HG03460 (cell line): ENCODE measurements at regions not wholly inside any gene's neighbourhood (a gene's known extent, or its start where the extent isn't known, plus 50 kb on each side); places are given as distances from the start of the nearest gene placed in this dataset.

Experiments
- ATAC-seq: cut with Tn5 transposase; IDR thresholded peaks from one replicate; pipeline ENCODE4 v1.9.1; 2021; ENCODE audit not compliant: unreplicated experiment

- ATAC-seq, result no peak
These were observed 75.1 kb upstream of the PARD3B start for GRCh38 chr2:204470178-204470620.

DNA sequence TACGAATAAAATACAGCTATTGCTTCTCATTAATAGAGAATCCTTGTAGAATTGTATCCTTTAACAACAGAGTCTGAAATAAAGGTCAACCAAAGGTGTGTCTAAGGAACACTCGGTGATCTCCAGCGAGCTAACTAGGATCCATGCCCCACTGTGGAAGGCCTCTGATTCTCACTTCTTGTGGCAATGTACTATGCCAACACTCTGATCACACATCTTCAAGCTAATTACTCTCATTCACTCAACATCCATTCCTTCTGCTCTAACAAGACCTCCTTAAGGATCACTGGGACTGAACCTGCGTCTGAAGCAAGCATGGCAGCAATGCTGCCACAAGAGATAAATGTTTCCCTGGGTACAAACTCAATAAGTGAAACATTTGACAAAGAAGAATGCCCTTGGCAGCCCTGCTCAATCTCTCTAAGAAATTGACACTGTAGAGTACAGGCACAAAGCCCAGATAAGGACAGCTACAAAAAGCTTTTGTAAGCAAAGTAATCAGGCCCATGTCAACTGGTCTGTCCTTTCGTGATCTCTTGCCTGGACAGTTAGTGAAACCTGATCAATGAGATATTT, 74.6 kb upstream of the PARD3B start:
- ATAC-seq, result no peak

GRCh38 chr2:204472375-204472774, 72.9 kb upstream of the PARD3B start:
- ATAC-seq, result no peak

- no peak for ATAC-seq
These were observed 72.1 kb upstream of the PARD3B start for GRCh38 chr2:204473224-204473623.

DNA sequence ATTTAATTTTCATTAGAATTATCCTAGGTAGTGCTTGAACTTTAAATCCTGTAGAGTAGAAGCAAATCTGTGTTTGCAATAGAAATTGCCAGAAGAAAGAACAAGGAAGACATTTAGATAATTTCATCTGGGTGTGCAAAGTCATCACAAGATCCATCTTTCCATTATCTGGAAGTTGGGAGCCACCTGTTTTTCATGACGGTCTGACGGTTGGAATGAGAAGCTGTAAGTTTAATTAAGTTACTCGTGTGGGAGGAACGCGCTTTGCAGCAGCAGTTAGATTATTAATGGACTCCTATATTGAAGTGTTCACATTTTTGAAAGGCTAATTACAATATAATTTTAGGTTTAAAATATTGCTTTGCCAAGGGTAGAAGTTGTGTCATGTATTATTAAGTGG, 69.9 kb upstream of the PARD3B start:
- ATAC-seq, result no peak

- no peak for ATAC-seq
These were observed 67.8 kb upstream of the PARD3B start for GRCh38 chr2:204477358-204477950.

DNA sequence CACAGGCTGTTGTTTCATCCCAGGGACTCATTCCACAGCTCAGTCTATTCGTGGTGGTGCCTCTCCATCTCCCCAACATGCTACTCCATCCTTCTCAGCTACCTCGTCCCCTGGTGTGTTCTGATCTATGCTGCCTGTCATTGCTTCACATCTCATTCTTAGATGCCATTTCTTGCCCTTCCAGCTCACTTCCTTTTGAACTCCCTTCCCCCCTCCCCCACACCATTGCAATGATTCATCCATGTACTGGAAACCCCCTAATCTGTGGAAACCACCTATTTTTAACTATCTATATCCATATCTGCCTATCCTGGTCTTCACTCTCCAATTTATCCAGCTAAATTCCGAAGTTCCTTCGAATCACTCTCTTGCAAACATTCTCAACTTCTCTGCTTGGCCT, 65.7 kb upstream of the PARD3B start:
- no peak for ATAC-seq

DNA sequence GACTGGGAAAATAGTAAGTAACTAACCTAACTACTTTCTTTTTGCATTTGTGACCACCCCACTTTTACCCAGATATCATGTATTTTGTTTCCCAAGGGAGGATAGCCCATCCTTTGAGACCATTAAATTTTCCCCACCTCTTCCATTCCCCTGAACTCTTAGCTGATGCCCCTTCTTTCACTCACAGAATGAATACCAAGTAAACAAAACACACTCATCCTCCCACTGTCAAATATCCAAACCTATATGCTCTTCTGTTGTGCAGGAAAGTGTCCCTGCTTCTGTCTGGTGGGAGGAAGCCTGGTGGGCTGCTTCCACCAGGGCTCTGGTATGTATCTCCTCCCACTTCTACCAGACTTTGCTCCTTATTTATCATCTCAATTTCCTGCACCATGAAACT, 64.6 kb upstream of the PARD3B start:
- no peak for ATAC-seq

DNA sequence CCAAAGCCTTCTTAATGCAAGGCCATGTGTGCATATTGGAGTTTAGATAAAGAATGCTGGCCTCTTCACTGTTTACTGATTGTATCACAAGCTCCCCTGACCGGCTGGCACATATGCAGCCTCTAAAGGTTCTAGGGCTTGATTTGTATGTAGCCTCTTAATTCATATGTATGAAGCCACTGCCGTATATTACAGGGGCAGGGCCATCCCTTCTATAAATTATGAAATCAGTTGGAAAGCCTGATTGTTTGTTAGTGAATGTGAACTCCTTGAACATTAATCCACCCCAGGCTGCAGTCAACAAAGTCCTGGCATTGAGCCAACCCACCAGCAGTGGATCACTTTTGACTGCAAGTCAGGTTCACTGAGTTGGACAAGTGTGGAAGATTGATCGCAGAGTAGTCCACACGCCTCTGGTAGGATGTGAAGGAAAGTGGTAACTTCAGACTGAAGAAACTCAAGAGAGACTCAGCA, 61.6 kb upstream of the PARD3B start:
- no peak for ATAC-seq

GRCh38 chr2:204486321-204486720, 59.0 kb upstream of the PARD3B start:
- no peak for ATAC-seq

DNA sequence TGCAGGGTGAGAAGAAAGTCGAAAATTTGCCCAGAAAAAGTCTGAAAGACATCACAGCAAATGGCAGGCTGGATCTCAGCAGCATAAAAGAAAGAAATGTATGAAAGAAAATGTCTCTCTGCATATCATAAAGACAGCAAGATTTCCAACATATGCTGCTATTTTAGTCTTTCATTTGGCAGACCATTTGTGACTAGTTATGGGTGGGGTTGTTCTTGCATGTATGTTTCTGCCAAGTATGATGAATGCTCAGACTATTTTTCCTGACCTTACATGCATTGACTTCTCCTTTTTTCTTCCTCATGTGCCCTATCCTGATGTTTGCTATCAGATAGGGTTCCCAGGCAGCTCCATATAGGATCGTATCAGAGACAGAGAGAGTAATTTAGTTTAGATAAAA, 58.5 kb upstream of the PARD3B start:
- no peak for ATAC-seq

DNA sequence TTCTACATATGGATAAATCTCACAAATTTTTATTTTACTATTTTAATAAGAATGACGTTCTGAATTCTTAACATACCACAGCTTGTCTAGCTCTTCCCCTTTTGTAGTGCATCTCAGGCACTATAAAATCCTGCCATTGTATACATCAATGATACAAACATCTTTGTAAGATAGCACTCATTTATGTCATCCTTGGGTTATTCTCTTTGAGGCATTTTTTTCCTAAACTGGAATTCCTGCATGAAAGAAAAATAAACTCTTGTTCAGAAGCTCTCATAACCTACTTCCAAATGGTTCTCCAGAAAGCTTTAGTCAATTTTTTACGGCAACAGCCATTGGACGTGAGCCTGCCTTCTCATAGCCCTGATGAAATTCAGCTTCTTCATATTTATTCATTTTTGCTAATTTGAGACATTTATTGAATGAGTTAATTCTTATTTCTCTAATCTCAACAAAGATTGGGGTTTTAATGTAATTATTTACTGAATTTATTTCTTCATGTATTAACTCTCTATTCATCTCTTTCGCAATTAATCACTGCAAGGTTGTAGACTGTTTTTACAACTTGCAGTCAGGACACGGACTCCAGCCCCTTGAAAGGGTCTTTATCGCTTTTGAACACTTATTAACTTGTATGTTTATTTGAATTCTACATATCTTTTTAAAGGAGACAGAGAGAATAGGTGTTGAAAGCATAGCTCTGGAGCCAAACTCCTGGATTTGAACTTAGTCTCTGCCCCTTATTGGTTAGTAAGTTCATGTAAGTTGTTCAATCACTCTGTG, 57.6 kb upstream of the PARD3B start:
- no peak for ATAC-seq

- no peak for ATAC-seq
These were observed 53.7 kb upstream of the PARD3B start for GRCh38 chr2:204491528-204491927.

DNA sequence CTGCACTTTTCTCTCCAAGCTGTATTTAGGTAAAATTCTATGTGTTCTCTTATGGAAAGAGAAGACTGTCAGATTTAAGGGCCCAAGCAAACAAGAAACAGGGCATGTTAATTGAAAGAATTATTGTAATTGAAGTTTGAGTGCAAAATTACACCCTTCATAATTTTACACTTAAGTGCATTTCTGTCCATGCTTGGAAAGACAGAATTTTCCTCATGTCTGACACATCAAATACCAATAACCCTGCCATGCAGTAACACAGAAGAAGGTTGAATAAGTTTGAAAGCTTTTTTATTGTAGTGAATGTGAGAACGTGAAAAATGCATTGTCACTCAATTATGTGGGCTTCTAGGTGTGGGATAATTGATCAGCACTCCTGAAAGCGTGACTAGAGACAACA, 52.9 kb upstream of the PARD3B start:
- no peak for ATAC-seq

DNA sequence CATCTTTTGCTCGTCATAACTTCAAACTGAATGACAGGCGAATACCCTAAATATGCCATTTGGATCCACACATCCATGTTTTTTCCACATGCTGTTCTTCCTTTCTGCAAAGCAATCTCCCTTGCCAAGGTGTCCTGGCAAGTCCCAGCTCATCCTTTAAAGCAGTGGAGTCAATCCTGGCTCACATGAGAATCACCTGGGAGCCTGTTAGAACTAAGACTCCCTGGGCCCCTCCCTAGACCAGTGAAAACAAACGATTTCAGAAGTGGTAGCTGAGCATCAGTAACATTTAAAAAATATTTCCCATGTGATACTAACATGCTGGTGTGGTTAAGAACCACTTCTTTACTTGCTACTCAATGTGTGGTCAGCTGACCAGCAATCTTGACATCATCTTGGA, 50.6 kb upstream of the PARD3B start:
- ATAC-seq, result no peak

DNA sequence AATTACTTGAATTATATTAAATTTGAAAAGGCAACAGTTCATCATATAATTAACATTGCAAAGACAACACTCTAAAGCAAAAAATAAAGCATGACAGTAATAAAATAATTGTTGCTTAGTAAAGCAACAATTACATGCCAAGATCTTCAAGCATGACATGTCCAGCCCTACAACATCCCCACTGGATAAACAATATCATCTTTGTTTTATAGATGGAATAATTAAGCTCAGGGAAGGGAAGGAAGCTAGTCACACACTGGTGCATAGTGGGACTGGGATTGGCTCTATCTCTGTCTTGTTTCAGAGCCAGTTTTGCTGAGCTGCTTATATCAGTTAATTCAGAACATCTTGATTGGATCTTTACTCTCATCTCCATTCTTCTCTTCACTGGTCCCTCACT, 49.9 kb upstream of the PARD3B start:
- ATAC-seq, result no peak
